ENCODE measurements at regions not wholly inside any gene's neighbourhood (a gene's known extent, or its start where the extent isn't known, plus 50 kb on each side); places are given as distances from the start of the nearest gene placed in this dataset.

- TF ChIP-seq POLR2A (IDR thresholded peaks at IDR 0.05; ENCODE audit: low read length), result no peak
- no peak for TF ChIP-seq GATA1 (IDR thresholded peaks at IDR 0.05; ENCODE audit: low read depth, low read length)
Measured at GRCh38 chr5:58148254-58148775, 311.6 kb downstream of the PLK2 start.
